ENCODE measurements at regions not wholly inside any gene's neighbourhood (a gene's known extent, or its start where the extent isn't known, plus 50 kb on each side); places are given as distances from the start of the nearest gene placed in this dataset.

DNA sequence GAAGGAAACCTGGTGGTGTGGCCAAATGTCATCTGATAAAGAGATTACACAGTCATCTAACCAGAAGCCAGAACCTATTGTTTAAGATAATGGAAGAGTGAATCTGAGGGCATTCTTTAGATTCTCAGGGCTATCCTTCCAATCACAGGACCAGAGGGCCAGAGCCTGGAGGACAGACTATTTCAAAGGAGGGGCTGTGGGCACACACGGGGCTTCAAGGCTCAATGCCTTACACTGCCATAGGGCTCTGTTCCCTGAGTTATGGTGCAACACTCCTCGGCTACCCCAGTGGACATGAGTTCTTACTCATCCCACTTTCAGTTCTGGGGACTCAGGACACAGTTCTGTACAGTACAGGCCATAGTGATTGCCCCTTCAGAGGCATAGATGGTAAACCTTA lies 343.9 kb upstream of the ALCAM start:
- Histone ChIP-seq H3K4me1 (ENCODE audit: control insufficient read depth in 2 of 2, insufficient read depth in 2 of 2, low read length in 2 of 2) (no peaks in the 10 kb centered on the region), H3K9me3 (ENCODE audit: control insufficient read depth in 2 of 2, insufficient read depth in 1 of 2, low read length in 1 of 2) (peaks cover 0 to 4% of the 10 kb centered on the region in 2 donors), H3K36me3 (ENCODE audit: control insufficient read depth in 2 of 2, insufficient read depth in 2 of 2, low read length in 1 of 2) (no peaks in the 10 kb centered on the region), H3K27me3 (ENCODE audit: control insufficient read depth in 2 of 2, insufficient read depth in 1 of 2, low read length in 1 of 2) (no peaks in the 10 kb centered on the region), H3K4me3 (ENCODE audit: low read length in 2 of 2) (no peak overlapping the region), H3K27ac (ENCODE audit: low read depth in 1 of 2, low read length in 1 of 2) (no peak overlapping the region)
- 77% methylated on average over 2 of the region's 2 CpGs for WGBS
- DNase-seq (ENCODE audit: low read depth in 6 of 9, low spot score in 9 of 9), result no peak

DNA sequence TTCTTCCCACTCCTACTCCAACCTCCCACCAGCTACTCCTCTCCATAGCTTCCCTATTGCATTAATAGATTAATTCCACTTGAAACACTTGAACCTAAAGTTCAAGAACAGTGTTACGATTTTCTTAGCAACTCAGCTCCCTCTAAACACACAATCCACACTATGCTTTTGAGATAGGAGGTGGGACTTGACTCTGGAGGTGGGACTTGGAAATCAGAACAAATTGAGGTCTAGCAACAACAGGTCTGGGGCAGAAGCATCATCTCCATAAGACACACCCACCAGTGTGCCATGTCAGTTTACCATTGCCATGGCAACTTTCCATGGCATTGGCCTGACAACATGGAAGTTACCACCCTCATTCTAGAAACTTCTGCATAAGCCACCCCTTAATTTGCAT lies 336.5 kb upstream of the ALCAM start:
- 92% methylated on average over 1 of the region's 1 CpG for WGBS
- H3K36me3 ChIP-seq (ENCODE audit: control insufficient read depth in 2 of 2, insufficient read depth in 2 of 2, low read length in 1 of 2), result no peaks in the 10 kb centered on the region
- no peaks in the 10 kb centered on the region for H3K4me1 ChIP-seq (ENCODE audit: control insufficient read depth in 2 of 2, insufficient read depth in 2 of 2, low read length in 2 of 2)
- H3K27ac ChIP-seq (ENCODE audit: low read depth in 1 of 2, low read length in 1 of 2), result no peak overlapping the region
- H3K9me3 ChIP-seq (ENCODE audit: control insufficient read depth in 2 of 2, insufficient read depth in 1 of 2, low read length in 1 of 2), result no peaks in the 10 kb centered on the region
- no peak overlapping the region for H3K4me3 ChIP-seq (ENCODE audit: low read length in 2 of 2)
- H3K27me3 ChIP-seq (ENCODE audit: control insufficient read depth in 2 of 2, insufficient read depth in 1 of 2, low read length in 1 of 2), result no peaks in the 10 kb centered on the region
- no peak for DNase-seq (ENCODE audit: low read depth in 6 of 9, low spot score in 9 of 9)

DNA sequence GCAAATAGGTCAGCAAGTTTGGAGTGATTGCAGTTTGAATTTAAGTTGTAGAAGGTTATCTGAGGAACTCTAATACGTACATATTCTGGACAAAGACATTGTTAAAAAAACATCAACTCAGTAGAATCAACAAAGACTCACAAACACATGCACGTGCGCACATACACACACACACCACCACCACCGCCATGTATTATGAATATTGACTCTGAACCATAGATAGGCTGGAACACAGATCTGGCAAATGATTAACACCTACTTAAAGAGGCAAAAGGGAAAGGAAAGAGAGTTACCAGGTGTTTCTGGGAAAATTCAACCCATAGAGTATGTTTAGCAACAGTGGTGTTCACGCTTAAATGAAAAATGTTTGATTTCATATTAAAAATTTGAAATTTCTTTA lies 334.2 kb upstream of the ALCAM start:
- Histone ChIP-seq H3K4me1 (ENCODE audit: control insufficient read depth in 2 of 2, insufficient read depth in 2 of 2, low read length in 2 of 2) (no peaks in the 10 kb centered on the region), H3K36me3 (ENCODE audit: control insufficient read depth in 2 of 2, insufficient read depth in 2 of 2, low read length in 1 of 2) (no peaks in the 10 kb centered on the region), H3K9me3 (ENCODE audit: control insufficient read depth in 2 of 2, insufficient read depth in 1 of 2, low read length in 1 of 2) (no peaks in the 10 kb centered on the region), H3K4me3 (ENCODE audit: low read length in 2 of 2) (no peak overlapping the region), H3K27ac (ENCODE audit: low read depth in 1 of 2, low read length in 1 of 2) (no peak overlapping the region), H3K27me3 (ENCODE audit: control insufficient read depth in 2 of 2, insufficient read depth in 1 of 2, low read length in 1 of 2) (no peaks in the 10 kb centered on the region)
- WGBS, result 83% methylated on average over 5 of the region's 5 CpGs
- no peak for DNase-seq (ENCODE audit: low read depth in 6 of 9, low spot score in 9 of 9)

DNA sequence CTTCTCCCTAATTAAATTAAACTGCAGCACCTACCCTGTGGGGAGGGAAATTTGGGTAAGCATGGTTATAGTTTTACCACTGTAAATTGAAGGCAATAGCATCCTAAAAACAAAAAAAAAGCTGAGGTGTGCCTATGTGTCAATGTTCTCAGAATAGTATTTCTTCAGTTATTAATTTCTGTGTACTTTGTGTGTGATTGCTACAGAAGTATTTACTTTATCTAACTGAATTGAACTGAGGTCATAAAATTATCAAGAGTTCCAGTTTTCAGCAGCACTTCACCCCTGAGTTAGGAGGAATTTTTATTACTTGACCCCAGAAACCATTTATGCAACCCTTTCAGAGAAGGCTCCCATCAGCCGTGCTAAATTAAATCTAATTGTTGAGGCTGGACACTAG lies 333.6 kb upstream of the ALCAM start:
- Histone ChIP-seq H3K36me3 (ENCODE audit: control insufficient read depth in 2 of 2, insufficient read depth in 2 of 2, low read length in 1 of 2) (no peaks in the 10 kb centered on the region), H3K9me3 (ENCODE audit: control insufficient read depth in 2 of 2, insufficient read depth in 1 of 2, low read length in 1 of 2) (no peaks in the 10 kb centered on the region), H3K27ac (ENCODE audit: low read depth in 1 of 2, low read length in 1 of 2) (no peak overlapping the region), H3K4me3 (ENCODE audit: low read length in 2 of 2) (no peak overlapping the region), H3K27me3 (ENCODE audit: control insufficient read depth in 2 of 2, insufficient read depth in 1 of 2, low read length in 1 of 2) (no peaks in the 10 kb centered on the region), H3K4me1 (ENCODE audit: control insufficient read depth in 2 of 2, insufficient read depth in 2 of 2, low read length in 2 of 2) (no peaks in the 10 kb centered on the region)
- WGBS, result 95% methylated on average over 1 of the region's 1 CpG
- DNase-seq (ENCODE audit: low read depth in 6 of 9, low spot score in 9 of 9), result no peak

DNA sequence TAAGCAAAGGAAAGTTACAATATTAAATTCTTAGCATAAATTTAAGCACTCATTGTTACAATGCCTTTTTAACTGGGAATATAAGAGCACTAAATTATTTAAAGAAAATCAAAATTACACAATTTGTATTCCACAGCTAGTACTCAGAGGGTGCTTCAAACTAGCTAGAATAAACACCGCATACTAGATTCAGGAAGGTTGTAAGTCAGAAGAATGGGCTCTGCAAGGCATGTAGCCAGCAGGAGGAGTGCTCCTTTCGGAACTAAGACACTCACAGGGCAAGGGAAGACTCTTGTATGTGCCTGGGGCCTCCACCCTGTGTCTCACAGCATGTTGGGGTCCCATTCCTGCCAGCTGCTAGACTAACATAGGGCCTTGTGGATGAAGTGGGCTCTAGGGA lies 327.7 kb upstream of the ALCAM start:
- no peaks in the 10 kb centered on the region for H3K36me3 ChIP-seq (ENCODE audit: control insufficient read depth in 2 of 2, insufficient read depth in 2 of 2, low read length in 1 of 2)
- H3K4me1 ChIP-seq (ENCODE audit: control insufficient read depth in 2 of 2, insufficient read depth in 2 of 2, low read length in 2 of 2), result no peaks in the 10 kb centered on the region
- no peak for DNase-seq (ENCODE audit: low read depth in 6 of 9, low spot score in 9 of 9)
- no peak overlapping the region for H3K27ac ChIP-seq (ENCODE audit: low read depth in 1 of 2, low read length in 1 of 2)
- no peaks in the 10 kb centered on the region for H3K27me3 ChIP-seq (ENCODE audit: control insufficient read depth in 2 of 2, insufficient read depth in 1 of 2, low read length in 1 of 2)
- H3K9me3 ChIP-seq (ENCODE audit: control insufficient read depth in 2 of 2, insufficient read depth in 1 of 2, low read length in 1 of 2), result no peaks in the 10 kb centered on the region
- no peak overlapping the region for H3K4me3 ChIP-seq (ENCODE audit: low read length in 2 of 2)
- WGBS, result 88% methylated on average over 2 of the region's 2 CpGs

DNA sequence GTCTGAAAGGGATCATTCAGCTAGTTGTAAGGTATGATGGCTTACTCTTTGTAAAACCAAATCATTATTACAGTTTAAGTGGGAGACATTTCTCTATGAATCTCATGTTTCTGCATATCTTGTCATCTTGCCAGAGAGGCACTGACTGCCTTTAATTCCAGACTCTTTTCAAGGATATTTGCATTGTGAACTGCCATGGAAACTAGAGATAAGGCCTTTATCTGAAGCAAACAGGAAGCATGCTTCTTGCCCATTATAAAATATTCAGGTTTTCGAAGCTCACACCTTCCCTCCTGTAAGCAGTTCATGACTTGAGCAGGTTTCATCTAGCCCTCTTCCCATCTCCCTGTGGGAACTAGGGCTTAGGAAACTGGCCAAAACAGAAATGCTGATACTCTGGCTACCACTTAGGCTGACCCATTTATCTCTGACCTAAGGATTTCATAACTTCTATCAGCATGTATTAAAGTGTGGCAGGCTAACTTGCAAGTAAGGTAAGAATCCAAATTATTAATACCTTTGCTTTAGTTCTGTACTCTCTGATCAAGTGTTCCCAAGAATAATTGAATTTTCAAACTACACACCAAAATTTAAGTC lies 326.6 kb upstream of the ALCAM start:
- Histone ChIP-seq H3K9me3 (ENCODE audit: control insufficient read depth in 2 of 2, insufficient read depth in 1 of 2, low read length in 1 of 2) (no peaks in the 10 kb centered on the region), H3K4me1 (ENCODE audit: control insufficient read depth in 2 of 2, insufficient read depth in 2 of 2, low read length in 2 of 2) (no peaks in the 10 kb centered on the region), H3K36me3 (ENCODE audit: control insufficient read depth in 2 of 2, insufficient read depth in 2 of 2, low read length in 1 of 2) (no peaks in the 10 kb centered on the region), H3K4me3 (ENCODE audit: low read length in 2 of 2) (no peak overlapping the region), H3K27me3 (ENCODE audit: control insufficient read depth in 2 of 2, insufficient read depth in 1 of 2, low read length in 1 of 2) (no peaks in the 10 kb centered on the region), H3K27ac (ENCODE audit: low read depth in 1 of 2, low read length in 1 of 2) (no peak overlapping the region)
- DNase-seq (ENCODE audit: low read depth in 6 of 9, low spot score in 9 of 9), result no peak
- 30% methylated on average over 1 of the region's 1 CpG for WGBS

DNA sequence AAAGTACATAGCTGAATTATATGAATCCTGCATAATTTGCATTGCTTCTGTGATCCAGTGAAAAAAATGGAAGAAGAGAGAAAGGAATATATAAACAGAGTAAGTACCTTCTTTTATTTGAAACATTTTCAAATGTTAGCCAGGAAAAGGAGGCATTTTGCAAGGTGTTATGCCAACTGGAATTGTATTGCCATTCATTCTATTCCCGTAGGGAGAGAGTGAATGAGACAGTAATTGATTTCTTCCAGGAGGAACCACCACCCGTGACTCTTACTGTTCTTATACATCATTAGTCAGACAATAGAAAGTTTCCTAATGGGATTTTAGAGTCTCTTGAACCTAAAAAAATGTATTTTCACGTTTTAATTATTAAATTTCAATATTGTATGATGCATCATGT lies 324.1 kb upstream of the ALCAM start:
- Histone ChIP-seq H3K4me3 (ENCODE audit: low read length in 2 of 2) (no peak overlapping the region), H3K9me3 (ENCODE audit: control insufficient read depth in 2 of 2, insufficient read depth in 1 of 2, low read length in 1 of 2) (no peaks in the 10 kb centered on the region), H3K36me3 (ENCODE audit: control insufficient read depth in 2 of 2, insufficient read depth in 2 of 2, low read length in 1 of 2) (no peaks in the 10 kb centered on the region), H3K4me1 (ENCODE audit: control insufficient read depth in 2 of 2, insufficient read depth in 2 of 2, low read length in 2 of 2) (no peaks in the 10 kb centered on the region), H3K27ac (ENCODE audit: low read depth in 1 of 2, low read length in 1 of 2) (no peak overlapping the region), H3K27me3 (ENCODE audit: control insufficient read depth in 2 of 2, insufficient read depth in 1 of 2, low read length in 1 of 2) (no peaks in the 10 kb centered on the region)
- 73% methylated on average over 3 of the region's 3 CpGs for WGBS
- DNase-seq (ENCODE audit: low read depth in 6 of 9, low spot score in 9 of 9), result no peak

DNA sequence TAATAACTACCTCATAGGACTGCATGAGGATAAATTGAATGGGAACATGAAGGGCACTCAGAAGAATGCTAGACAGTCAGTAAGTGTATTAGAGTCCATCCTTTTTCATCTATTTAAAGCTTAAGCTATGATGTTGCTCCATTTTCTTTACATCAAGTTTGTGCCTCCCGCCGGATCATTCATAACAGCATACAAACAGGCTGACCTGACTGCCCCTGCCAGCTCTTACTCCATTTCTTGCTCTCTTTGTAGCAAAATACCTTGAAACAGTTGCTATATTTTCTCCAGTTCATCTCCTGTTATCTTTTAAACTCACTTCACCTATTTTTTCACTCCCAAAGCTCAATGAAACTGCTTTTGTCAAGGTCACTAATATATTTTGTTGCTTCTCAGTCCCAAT lies 315.6 kb upstream of the ALCAM start:
- 93% methylated on average over 2 of the region's 2 CpGs for WGBS
- H3K4me3 ChIP-seq (ENCODE audit: low read length in 2 of 2), result no peak overlapping the region

DNA sequence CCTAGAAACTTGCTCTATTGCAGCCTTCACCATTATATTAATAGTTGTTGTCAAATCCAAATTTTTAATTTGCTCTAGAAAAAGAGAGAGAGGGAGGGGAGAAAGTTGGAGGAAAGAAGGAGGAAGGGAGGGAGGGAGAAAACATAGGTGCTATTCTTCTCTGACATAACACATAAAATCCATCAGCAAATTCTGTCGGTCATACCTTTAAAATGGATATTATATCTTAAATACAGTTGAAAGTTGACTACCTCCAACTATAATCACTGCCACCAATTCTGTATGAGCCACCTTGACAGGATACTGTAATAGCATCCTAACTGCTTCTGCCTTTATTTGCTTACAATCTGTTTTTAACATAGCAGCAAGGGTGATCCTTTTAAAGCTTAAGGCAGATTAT lies 314.7 kb upstream of the ALCAM start:
- H3K27ac ChIP-seq (ENCODE audit: low read depth in 1 of 2, low read length in 1 of 2), result no peak overlapping the region
- H3K36me3 ChIP-seq (ENCODE audit: control insufficient read depth in 2 of 2, insufficient read depth in 2 of 2, low read length in 1 of 2), result no peaks in the 10 kb centered on the region
- H3K9me3 ChIP-seq (ENCODE audit: control insufficient read depth in 2 of 2, insufficient read depth in 1 of 2, low read length in 1 of 2), result no peaks in the 10 kb centered on the region
- H3K4me3 ChIP-seq (ENCODE audit: low read length in 2 of 2), result no peak overlapping the region
- no peaks in the 10 kb centered on the region for H3K27me3 ChIP-seq (ENCODE audit: control insufficient read depth in 2 of 2, insufficient read depth in 1 of 2, low read length in 1 of 2)
- WGBS, result 98% methylated on average over 1 of the region's 1 CpG
- no peaks in the 10 kb centered on the region for H3K4me1 ChIP-seq (ENCODE audit: control insufficient read depth in 2 of 2, insufficient read depth in 2 of 2, low read length in 2 of 2)
- no peak for DNase-seq (ENCODE audit: low read depth in 6 of 9, low spot score in 9 of 9)

More for the DNA sequence above, 315.6 kb upstream of the ALCAM start:
- Histone ChIP-seq H3K4me1 (ENCODE audit: control insufficient read depth in 2 of 2, insufficient read depth in 2 of 2, low read length in 2 of 2) (no peaks in the 10 kb centered on the region), H3K27me3 (ENCODE audit: control insufficient read depth in 2 of 2, insufficient read depth in 1 of 2, low read length in 1 of 2) (no peaks in the 10 kb centered on the region), H3K27ac (ENCODE audit: low read depth in 1 of 2, low read length in 1 of 2) (no peak overlapping the region), H3K36me3 (ENCODE audit: control insufficient read depth in 2 of 2, insufficient read depth in 2 of 2, low read length in 1 of 2) (no peaks in the 10 kb centered on the region), H3K9me3 (ENCODE audit: control insufficient read depth in 2 of 2, insufficient read depth in 1 of 2, low read length in 1 of 2) (no peaks in the 10 kb centered on the region)
- no peak for DNase-seq (ENCODE audit: low read depth in 6 of 9, low spot score in 9 of 9)

DNA sequence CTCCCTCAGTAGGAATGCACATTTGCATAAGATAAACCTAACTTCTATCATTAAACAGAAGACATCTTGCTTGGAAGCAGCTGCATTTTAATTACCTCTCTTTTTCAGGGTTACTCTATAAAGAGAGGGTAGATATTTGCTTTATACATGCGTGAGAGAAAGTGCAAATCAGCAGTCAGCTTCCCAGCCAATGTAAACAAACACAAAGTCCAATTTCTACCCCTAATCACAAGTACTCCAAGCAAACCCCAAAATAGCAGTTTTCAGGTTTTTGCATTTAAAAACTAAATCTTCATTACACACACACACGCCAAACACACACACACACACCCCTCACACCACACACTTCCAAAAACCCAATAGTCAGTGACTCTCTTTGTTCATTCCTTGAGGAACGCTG lies 303.9 kb upstream of the ALCAM start:
- 58% methylated on average over 3 of the region's 3 CpGs for WGBS
- Histone ChIP-seq H3K4me3 (ENCODE audit: low read length in 2 of 2) (no peak overlapping the region), H3K27me3 (ENCODE audit: control insufficient read depth in 2 of 2, insufficient read depth in 1 of 2, low read length in 1 of 2) (no peaks in the 10 kb centered on the region), H3K27ac (ENCODE audit: low read depth in 1 of 2, low read length in 1 of 2) (no peak overlapping the region), H3K36me3 (ENCODE audit: control insufficient read depth in 2 of 2, insufficient read depth in 2 of 2, low read length in 1 of 2) (no peaks in the 10 kb centered on the region), H3K9me3 (ENCODE audit: control insufficient read depth in 2 of 2, insufficient read depth in 1 of 2, low read length in 1 of 2) (peaks cover 0 to 9% of the 10 kb centered on the region in 2 donors), H3K4me1 (ENCODE audit: control insufficient read depth in 2 of 2, insufficient read depth in 2 of 2, low read length in 2 of 2) (no peaks in the 10 kb centered on the region)
- no peak for DNase-seq (ENCODE audit: low read depth in 6 of 9, low spot score in 9 of 9)
